OCI-LY7 (cell line): ENCODE measurements at regions not wholly inside any gene's neighbourhood (a gene's known extent, or its start where the extent isn't known, plus 50 kb on each side); places are given as distances from the start of the nearest gene placed in this dataset.

ENCODE experiments used
- BruUV-seq: library from RNA; stranded (reverse); fragments of 400-500 nt; replicated peaks from 2 replicates; lab custom pipeline; 2021; lab: Mats Ljungman, UMichigan
- CTCF ChIA-PET: fragments of 300-600 bp; sonication (Branson Sonifier 250); formaldehyde crosslinking; loops from one replicate; lab custom pipeline; 2022; ENCODE audit warnings: antibody characterized with exemption; ENCODE audit not compliant: unreplicated experiment; lab: Charles Lee
- POLR2A ChIA-PET: fragments of 300-600 bp; sonication (Branson Sonifier 250); formaldehyde crosslinking; loops from one replicate; lab custom pipeline; 2022; ENCODE audit warnings: antibody characterized with exemption; lab: Charles Lee
- DNase-seq: peaks from one replicate; pipeline ENCODE4 v3.0.0-alpha.2; 2015; ENCODE audit warnings: low spot score
- H2AFZ ChIP-seq: fragments of 200-600 bp; sonication (generic), shearing (Covaris generic); 2 replicates; pipeline ENCODE4 v1.6.1; 2014; ENCODE audit warnings: mild to moderate bottlenecking, antibody characterized with exemption, low read length, moderate library complexity
- H3K27ac ChIP-seq: fragments of 200-600 bp; sonication (generic); 2 replicates; pipeline ENCODE4 v1.5.1; 2014; ENCODE audit warnings: mixed run types, low read depth, mild to moderate bottlenecking, moderate library complexity, low read length, inconsistent platforms; ENCODE audit not compliant: poor library complexity, severe bottlenecking
- H3K36me3 ChIP-seq: fragments of 200-600 bp; sonication (generic); 2 replicates; pipeline ENCODE4 v1.6.1; 2014; ENCODE audit warnings: mild to moderate bottlenecking, antibody characterized with exemption, low read length, moderate library complexity, mixed read lengths; ENCODE audit not compliant: insufficient read depth
- H3K4me1 ChIP-seq: fragments of 200-600 bp; sonication (generic); 2 replicates; pipeline ENCODE4 v1.5.1; 2014; ENCODE audit warnings: mild to moderate bottlenecking, low read length; ENCODE audit not compliant: insufficient read depth, poor library complexity, severe bottlenecking
- H3K4me2 ChIP-seq: fragments of 200-600 bp; sonication (generic); 2 replicates; pipeline ENCODE4 v1.6.1; 2014; ENCODE audit warnings: mild to moderate bottlenecking, low read length
- H3K4me3 ChIP-seq: fragments of 200-600 bp; sonication (generic); 2 replicates; pipeline ENCODE4 v1.5.1; 2014; ENCODE audit warnings: mild to moderate bottlenecking, low read depth, low read length; ENCODE audit not compliant: poor library complexity, severe bottlenecking
- H3K79me2 ChIP-seq: fragments of 200-600 bp; sonication (generic); 2 replicates; pipeline ENCODE4 v1.6.1; 2016; ENCODE audit warnings: low read depth, mild to moderate bottlenecking, low read length, moderate library complexity, mixed read lengths; ENCODE audit not compliant: insufficient read depth
- H3K9me2 ChIP-seq: fragments of 200-600 bp; sonication (generic); 2 replicates; pipeline ENCODE4 v1.6.1; 2016; ENCODE audit warnings: mild to moderate bottlenecking, low read length, mixed read lengths; ENCODE audit not compliant: insufficient read depth
- H3K9me3 ChIP-seq: fragments of 200-600 bp; sonication (generic); 2 replicates; pipeline ENCODE4 v1.6.1; 2014; ENCODE audit warnings: mild to moderate bottlenecking, mixed run types, low read length, mixed read lengths
- H4K20me1 ChIP-seq: fragments of 200-600 bp; sonication (generic); 2 replicates; pipeline ENCODE4 v1.6.1; 2014; ENCODE audit warnings: mild to moderate bottlenecking, antibody characterized with exemption, low read length, moderate library complexity, mixed read lengths; ENCODE audit not compliant: insufficient read depth
- EZH2phosphoT487 ChIP-seq: fragments of 200-600 bp; sonication (generic); IDR thresholded peaks from 2 replicates; pipeline ENCODE4 v1.6.1; 2018; ENCODE audit warnings: low read depth, borderline replicate concordance, mild to moderate bottlenecking, mixed run types, antibody characterized with exemption, low read length, moderate library complexity, mixed read lengths
- intact Hi-C: fragments of 100-400 bp; cut with micrococcal nuclease; formaldehyde crosslinking; loops from one replicate; pipeline ENCODE4 v1.10.0; 2022; ENCODE audit not compliant: unreplicated experiment
- TF ChIP-seq, protein P1 (sequence below): fragments of 200-600 bp; sonication (generic); conservative IDR thresholded peaks from 2 replicates; pipeline ENCODE4 v1.5.1; 2014; ENCODE audit warnings: mild to moderate bottlenecking, antibody characterized with exemption, low read length, moderate library complexity, mixed read lengths

DNA sequence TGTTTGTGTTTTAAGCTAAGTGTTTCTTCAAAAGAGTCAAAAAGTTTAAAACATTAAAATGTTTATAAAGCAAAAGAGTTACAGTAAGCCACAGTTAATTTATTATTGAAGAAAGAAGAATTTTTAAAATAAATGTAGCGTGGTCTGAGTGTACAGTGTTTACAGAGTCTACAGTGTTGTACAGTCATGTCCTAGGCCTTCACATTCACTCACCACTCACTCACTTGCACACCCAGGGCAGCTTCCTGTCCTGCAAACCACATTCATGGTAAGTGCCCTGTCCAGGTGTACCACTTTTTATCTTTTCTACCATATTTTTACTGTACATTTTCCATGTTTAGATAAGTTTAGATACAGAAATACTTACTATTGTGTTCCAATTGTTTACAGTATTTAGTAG lies 239.7 kb upstream of the AGA start:
- H3K79me2 ChIP-seq: no peaks in the 10 kb centered on the region
- H3K4me1 ChIP-seq: no peaks in the 10 kb centered on the region
- no peak overlapping the region for H3K4me2 ChIP-seq
- no peak overlapping the region for H3K4me3 ChIP-seq
- ChIA-PET POLR2A (interaction anchor here (0.6 to 0.9 kb wide), 2 partner anchors 9 to 444 kb away, joined by 3 read pairs; no protein-coding TSS in a partner anchor), CTCF (no interaction called here)
- no peak overlapping the region for H2AFZ ChIP-seq
- no peaks in the 10 kb centered on the region for H3K9me2 ChIP-seq
- H4K20me1 ChIP-seq: no peaks in the 10 kb centered on the region
- no peaks in the 10 kb centered on the region for H3K9me3 ChIP-seq
- H3K36me3 ChIP-seq: no peaks in the 10 kb centered on the region
- intact Hi-C loops: no loop called here
- TF ChIP-seq, protein P1, sequence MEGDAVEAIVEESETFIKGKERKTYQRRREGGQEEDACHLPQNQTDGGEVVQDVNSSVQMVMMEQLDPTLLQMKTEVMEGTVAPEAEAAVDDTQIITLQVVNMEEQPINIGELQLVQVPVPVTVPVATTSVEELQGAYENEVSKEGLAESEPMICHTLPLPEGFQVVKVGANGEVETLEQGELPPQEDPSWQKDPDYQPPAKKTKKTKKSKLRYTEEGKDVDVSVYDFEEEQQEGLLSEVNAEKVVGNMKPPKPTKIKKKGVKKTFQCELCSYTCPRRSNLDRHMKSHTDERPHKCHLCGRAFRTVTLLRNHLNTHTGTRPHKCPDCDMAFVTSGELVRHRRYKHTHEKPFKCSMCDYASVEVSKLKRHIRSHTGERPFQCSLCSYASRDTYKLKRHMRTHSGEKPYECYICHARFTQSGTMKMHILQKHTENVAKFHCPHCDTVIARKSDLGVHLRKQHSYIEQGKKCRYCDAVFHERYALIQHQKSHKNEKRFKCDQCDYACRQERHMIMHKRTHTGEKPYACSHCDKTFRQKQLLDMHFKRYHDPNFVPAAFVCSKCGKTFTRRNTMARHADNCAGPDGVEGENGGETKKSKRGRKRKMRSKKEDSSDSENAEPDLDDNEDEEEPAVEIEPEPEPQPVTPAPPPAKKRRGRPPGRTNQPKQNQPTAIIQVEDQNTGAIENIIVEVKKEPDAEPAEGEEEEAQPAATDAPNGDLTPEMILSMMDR: no peak
- no peak for TF ChIP-seq EZH2phosphoT487
- no TSS peak for BruUV-seq
- no peak for DNase-seq
- H3K27ac ChIP-seq: no peak overlapping the region

DNA sequence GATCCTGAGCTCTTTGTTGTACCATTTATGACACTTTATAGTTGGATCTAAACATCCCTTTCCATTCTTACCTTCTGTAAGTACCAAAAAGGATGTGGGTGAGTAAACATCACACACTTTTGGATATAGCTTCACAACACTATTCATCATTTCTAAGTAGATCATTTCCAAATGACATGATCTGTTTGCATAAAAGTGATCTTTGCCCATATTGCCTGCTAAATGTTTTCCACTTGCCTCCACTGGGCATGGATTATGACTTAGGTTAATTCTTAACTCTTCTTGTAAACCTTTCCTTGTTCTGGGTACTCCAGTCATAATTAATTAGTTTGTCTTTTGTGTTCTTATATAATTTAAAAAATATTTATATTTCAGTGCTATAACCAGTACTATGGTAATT lies 244.9 kb upstream of the AGA start:
- Histone ChIP-seq H3K27ac (no peak overlapping the region), H3K9me3 (no peaks in the 10 kb centered on the region), H3K79me2 (no peaks in the 10 kb centered on the region), H3K4me3 (no peak overlapping the region), H4K20me1 (no peaks in the 10 kb centered on the region), H3K4me2 (no peak overlapping the region), H3K4me1 (no peaks in the 10 kb centered on the region), H3K9me2 (no peaks in the 10 kb centered on the region), H2AFZ (no peak overlapping the region), H3K36me3 (no peaks in the 10 kb centered on the region)
- no peak for DNase-seq
- TF ChIP-seq, protein P1: no peak
- no peak for TF ChIP-seq EZH2phosphoT487
- ChIA-PET CTCF (no interaction called here), POLR2A (interaction anchor here (1.1 to 2.1 kb wide), 2 partner anchors 11 to 13 kb away, joined by 3 to 4 read pairs; no protein-coding TSS in a partner anchor)
- intact Hi-C loops: no loop called here
- BruUV-seq: no TSS peak

DNA sequence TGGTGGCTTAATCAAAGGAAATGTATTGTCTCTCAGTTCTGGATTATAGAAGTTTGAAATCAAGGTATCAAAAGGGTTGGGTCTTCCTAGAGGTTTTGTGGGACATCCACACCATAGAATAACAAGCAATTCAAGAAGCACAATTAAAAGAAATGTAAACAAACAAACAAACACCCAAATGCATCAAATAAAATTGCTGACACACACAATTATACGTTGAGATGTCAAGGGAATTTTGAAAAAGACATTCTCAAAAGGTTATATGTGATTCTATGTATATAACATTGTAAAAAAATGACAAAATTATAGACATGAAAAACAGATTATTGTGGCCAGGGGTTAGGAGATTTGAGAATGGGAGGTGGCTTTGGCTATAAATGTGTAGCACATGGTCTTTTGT lies 250.7 kb upstream of the AGA start:
- TF ChIP-seq, protein P1: no peak
- no peak for TF ChIP-seq EZH2phosphoT487
- H3K4me2 ChIP-seq: no peak overlapping the region
- ChIA-PET CTCF (no interaction called here), POLR2A (no interaction called here)
- intact Hi-C loops: no loop called here
- no peaks in the 10 kb centered on the region for H3K36me3 ChIP-seq
- no TSS peak for BruUV-seq
- H2AFZ ChIP-seq: no peak overlapping the region
- H3K4me3 ChIP-seq: no peak overlapping the region
- no peak for DNase-seq
- H3K9me3 ChIP-seq: no peaks in the 10 kb centered on the region
- H3K27ac ChIP-seq: no peak overlapping the region
- H4K20me1 ChIP-seq: no peaks in the 10 kb centered on the region
- H3K9me2 ChIP-seq: no peaks in the 10 kb centered on the region
- no peaks in the 10 kb centered on the region for H3K79me2 ChIP-seq
- H3K4me1 ChIP-seq: no peaks in the 10 kb centered on the region
